Hematopoietic multipotent progenitor cell treated with erythropoietin and hydrocortisone succinate and interleukin-3 and kit ligand, for 15 days (in vitro differentiated cells): ENCODE measurements at regions not wholly inside any gene's neighbourhood (a gene's known extent, or its start where the extent isn't known, plus 50 kb on each side); places are given as distances from the start of the nearest gene placed in this dataset.
"Not testable (repeated sequence)": the region's sequence is repeated elsewhere in the genome, so short reads cannot be mapped to it uniquely, and the experiment has no call there.

ENCODE experiments used
- DNase-seq: peaks from one replicate; pipeline ENCODE4 v3.0.0-alpha.2; 2015; ENCODE audit warnings: low spot score

DNA sequence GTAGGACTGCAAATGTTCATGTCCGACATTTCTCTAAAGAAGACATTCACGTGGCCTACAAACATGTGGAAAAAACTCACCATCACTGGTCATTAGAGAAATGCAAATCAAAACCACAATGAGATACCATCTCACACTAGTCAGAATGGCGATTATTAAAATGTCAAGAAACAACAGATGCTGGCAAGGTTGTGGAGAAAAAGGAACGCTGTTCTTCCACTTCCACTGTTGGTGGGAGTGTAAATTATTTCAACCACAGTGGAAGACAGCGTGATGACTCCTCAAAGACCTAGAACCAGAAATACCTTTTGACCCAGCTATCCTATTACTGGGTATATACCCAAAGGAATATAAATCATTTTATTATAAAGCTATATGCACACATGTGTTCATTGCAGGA is 253.9 kb upstream of the UBASH3B start:
- DNase-seq, result not testable (repeated sequence)

- no peak for DNase-seq
These were observed 256.1 kb upstream of the UBASH3B start for GRCh38 chr11:122399375-122399774.

GRCh38 chr11:122398851-122399250 is 256.7 kb upstream of the UBASH3B start:
- DNase-seq, result no peak

- no peak for DNase-seq
These were observed 257.4 kb upstream of the UBASH3B start for GRCh38 chr11:122398167-122398566.

GRCh38 chr11:122395282-122395681 is 260.2 kb upstream of the UBASH3B start:
- no peak for DNase-seq

- no peak for DNase-seq
These were observed 261.2 kb upstream of the UBASH3B start for GRCh38 chr11:122394313-122394712.

- DNase-seq, result no peak
These were observed 262.2 kb upstream of the UBASH3B start for GRCh38 chr11:122393209-122393860.

DNA sequence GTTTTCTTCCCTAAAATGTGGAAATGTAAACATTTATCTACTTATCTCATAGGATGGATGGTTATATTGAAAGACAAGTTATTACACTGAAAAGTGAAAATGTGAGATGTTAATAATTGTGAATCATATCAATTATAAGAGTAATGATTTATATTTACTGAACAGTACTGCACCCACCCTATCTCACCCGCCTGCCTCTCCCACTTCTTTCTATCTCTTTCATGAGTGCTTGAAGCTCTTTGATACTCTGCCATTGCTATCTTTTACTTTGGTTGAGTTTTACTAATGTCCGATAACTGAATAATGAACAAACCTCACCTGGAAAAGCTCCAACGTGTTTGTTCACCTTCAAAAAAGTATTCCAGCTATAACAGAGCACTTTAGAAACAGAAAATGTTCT is 263.0 kb upstream of the UBASH3B start:
- DNase-seq, result no peak

DNA sequence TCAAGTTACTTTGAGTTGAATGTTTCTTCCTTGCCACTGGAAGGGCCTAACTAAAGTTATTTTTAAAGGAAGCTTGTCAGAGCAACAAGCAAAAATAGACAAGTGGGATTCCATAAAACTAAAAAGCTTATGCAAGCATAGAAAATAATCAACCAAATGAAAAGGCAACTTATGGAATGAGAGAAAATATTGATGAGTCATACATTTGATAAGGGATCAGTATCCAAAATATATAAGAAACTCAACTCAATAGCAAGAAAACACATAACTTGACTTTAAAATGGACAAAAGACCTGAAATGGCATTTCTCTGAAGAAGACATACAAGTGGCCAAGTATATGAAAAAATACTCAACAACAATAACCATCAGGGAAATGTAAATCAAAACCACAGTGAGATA is 264.5 kb upstream of the UBASH3B start:
- no peak for DNase-seq

DNA sequence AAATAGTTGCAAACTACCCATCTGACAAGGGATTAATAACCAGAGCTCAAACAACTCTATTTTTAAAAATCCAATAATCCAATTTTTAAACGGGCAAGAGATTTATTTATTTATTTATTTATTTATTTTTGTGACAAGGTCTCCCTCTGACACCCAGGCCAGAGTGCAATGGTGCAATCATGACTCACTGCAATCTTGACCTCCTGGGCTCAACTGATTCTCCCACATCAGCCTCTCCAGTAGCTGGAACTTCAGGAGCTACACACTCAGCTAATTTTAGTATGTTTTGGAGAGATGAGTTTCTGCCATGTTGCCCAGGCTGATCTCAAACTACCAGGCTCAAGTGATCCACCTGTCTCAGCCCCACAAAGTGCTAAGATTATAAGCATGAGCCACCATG is 267.2 kb upstream of the BLID start:
- no peak for DNase-seq

GRCh38 chr11:122375687-122376399 is 259.8 kb upstream of the BLID start:
- no peak for DNase-seq

GRCh38 chr11:122368796-122369195 is 252.8 kb upstream of the BLID start:
- DNase-seq, result no peak

- no peak for DNase-seq
These were observed 251.8 kb upstream of the BLID start for GRCh38 chr11:122367809-122368231.

DNA sequence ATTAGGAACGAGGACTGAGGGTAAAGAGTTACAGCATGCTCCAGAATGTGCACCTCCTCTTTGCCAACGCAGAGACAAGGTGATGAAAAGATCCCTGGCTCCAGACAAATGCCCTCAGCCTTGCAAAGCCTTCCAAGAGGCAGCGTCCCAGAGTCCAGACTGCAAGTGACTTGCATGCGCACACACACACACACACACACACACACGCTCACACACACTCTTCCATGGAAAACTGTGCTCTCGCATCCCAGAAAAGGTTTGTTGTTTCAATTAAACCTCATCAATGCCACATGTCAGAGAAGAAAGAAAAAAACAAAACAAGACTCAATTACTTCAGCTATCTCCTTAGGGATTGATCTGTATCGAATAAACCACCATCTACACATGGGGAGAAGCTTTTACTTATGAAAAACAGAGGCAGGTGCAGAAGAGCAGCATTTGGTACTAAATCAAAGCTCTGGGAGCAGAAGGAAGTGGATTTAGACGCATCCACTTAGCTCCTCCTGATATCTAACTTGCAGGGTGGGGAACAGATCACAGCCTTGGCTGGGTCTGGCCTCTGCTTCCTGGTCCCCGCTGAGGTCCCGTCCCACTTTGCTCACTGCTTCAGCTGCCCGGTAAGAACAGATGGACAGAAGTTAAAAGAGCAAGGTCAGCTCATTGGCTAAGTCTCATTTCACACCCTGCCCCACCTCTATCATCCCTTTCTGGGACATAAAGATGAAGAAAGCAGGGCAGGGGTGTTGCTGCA is 249.8 kb upstream of the BLID start:
- no peak for DNase-seq

DNA sequence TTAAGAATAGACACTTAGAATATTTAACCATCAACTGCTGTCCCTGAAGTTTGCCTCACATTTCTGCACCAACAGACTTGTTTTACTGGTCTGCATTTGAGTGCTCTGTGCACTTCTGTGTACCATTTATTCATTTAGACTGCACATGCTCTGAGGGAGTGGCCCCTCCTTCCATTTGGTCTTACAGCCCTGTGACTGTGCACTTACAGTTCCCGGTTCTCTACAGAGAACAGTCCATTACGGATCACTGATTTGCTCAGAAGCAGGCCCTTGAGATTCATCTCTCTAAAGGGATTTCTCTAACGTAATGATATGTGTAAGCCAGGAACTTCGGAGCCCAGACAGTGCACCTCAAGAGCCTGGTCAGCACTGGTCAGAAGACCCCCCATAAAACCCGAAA is 247.3 kb upstream of the BLID start:
- DNase-seq, result no peak

- DNase-seq, result no peak
These were observed 246.4 kb upstream of the BLID start for GRCh38 chr11:122362381-122362780.

GRCh38 chr11:122360875-122361274 is 244.9 kb upstream of the BLID start:
- no peak for DNase-seq

DNA sequence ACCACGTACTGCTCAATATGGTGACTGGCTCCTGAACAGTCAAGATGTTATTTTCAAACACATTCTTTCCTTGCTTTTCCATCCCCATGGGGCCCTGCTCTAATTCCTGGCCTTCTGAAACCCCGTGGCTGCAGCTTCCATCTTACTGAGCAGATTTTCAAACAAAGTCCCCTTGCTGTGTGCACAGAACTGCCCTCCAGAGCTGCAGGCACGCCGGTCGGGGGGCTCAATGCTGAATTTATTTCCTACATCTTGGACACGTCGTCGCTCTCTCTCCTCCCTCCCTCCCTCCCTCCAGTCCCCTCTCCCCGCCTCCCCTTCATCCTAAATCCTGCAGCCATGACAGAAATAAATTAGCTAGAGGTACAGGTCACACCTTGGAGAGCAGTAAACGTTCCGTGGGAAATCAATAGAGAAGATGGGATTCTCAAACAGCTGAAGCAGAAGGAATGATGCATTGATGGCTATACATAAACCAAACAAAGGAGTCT is 243.1 kb upstream of the BLID start:
- no peak for DNase-seq

DNA sequence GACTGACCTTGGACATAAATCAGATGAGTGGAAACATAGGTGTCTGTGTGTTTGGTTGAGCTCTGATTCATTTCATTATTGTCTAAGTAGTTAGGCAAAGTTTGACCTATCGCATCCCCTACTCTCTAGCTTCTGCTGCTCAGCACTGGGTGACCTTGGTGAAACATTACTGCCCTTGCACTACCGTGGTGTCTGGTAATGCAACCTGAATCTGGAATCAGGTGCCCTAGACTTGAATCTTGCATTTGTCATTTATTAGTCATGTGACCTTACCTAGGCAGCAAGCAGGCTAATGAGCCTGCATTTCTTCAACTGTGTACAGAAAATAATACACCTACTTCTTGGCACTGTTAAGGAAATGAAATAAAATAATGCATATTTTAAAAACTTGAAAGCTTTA is 242.3 kb upstream of the BLID start:
- no peak for DNase-seq

DNA sequence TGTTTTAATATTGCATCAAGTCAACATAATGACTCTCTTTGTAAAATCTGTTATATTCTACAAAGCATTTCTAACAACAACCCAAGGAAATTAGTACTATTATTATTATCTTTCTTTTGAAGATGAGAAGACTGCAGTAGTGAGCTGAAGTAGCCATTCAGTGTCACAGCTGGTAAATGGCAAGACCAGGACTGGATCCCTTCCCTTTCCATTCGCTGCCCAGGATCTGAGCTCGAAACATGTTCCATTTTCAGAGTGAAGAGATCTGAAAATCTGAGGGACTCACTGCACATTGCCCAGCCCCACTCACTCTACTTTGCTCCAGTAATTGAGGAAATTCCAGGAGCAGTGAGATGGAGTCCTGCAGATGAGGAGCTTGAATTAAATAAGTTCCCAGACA is 240.0 kb upstream of the BLID start:
- DNase-seq, result no peak

DNA sequence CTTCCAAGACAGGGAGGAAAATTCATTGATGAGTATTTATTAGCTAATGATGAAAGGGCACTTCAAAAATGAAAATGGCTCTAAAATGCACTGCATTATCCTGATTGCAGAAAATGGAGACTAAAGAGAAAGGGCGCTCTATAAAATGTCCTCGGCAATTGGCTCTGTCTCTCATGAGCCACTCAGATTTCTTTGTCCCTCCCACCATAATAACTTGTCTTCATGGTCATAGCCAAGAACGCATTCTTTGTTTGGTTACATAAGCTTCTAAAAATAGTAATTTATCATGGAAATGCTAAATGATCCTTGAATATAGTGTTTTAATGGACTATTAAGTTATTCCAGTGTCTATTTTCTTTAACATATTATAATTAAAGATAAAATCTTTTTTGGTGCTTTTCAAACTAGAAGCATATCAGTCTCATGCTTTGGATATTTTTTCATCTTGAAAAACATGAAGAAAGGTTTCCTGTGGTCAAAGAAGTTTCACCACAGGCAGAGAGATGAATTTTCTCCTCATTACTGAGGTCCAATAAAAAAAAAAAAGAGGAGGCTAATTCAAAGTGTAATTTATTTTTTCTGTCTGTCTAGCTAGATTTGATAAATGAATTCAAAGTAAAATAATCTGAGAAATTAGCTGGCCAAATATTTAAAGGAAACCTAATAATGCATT is 238.1 kb upstream of the BLID start:
- no peak for DNase-seq

DNA sequence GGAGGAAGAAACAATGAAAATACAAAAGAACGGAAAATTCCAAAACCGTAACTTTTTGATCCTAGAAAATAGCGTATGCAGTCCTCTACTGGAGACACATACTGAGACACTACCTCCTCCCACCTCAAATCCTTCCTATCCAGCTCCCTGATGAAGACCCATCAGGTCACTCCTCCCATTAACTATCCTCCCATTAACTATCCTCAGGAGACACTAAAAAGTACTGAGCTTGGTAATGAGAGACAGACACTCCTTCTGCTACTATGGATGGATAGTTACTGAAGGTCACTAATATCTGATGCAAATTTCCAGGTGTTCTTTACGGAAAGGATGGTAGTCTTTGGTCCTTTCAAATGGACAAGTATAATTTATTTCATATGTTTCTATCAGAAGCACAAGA is 237.5 kb upstream of the BLID start:
- no peak for DNase-seq
